ENCODE measurements at regions not wholly inside any gene's neighbourhood (a gene's known extent, or its start where the extent isn't known, plus 50 kb on each side); places are given as distances from the start of the nearest gene placed in this dataset.
A peak's percentile ranks its signal among the peaks of the same experiment; 100 is the strongest.

- peak; percentile 69 for DNase-seq (ENCODE audit: low read depth)
- no peak overlapping the region for H3K4me3 ChIP-seq (replicated peaks; ENCODE audit: low read depth, low read length)
- TF ChIP-seq CTCF (IDR thresholded peaks at IDR 0.05; ENCODE audit: low read length, missing control alignments): peak; percentile 67
Observed at GRCh38 chr1:65059930-65060538, 88.0 kb upstream of the AK4 start.

GRCh38 chr1:65062339-65062738 is 85.7 kb upstream of the AK4 start:
- TF ChIP-seq CTCF (IDR thresholded peaks at IDR 0.05; ENCODE audit: low read length, missing control alignments): no peak
- no peak overlapping the region for H3K4me3 ChIP-seq (replicated peaks; ENCODE audit: low read depth, low read length)
- no peak for DNase-seq (ENCODE audit: low read depth)

GRCh38 chr1:65063025-65063424 is 85.0 kb upstream of the AK4 start:
- no peak for DNase-seq (ENCODE audit: low read depth)
- TF ChIP-seq CTCF (IDR thresholded peaks at IDR 0.05; ENCODE audit: low read length, missing control alignments): no peak
- no peak overlapping the region for H3K4me3 ChIP-seq (replicated peaks; ENCODE audit: low read depth, low read length)

- H3K4me3 ChIP-seq (replicated peaks; ENCODE audit: low read depth, low read length): no peak overlapping the region
- DNase-seq (ENCODE audit: low read depth): no peak
- TF ChIP-seq CTCF (IDR thresholded peaks at IDR 0.05; ENCODE audit: low read length, missing control alignments): no peak
Observed at GRCh38 chr1:65064981-65065380, 83.0 kb upstream of the AK4 start.

- DNase-seq (ENCODE audit: low read depth): no peak
- TF ChIP-seq CTCF (IDR thresholded peaks at IDR 0.05; ENCODE audit: low read length, missing control alignments): no peak
- H3K4me3 ChIP-seq (replicated peaks; ENCODE audit: low read depth, low read length): peak overlapping the region; percentile 82
Observed at GRCh38 chr1:65065524-65066418, 82.2 kb upstream of the AK4 start.

- peak overlapping the region; percentile 82 for H3K4me3 ChIP-seq (replicated peaks; ENCODE audit: low read depth, low read length)
- no peak for DNase-seq (ENCODE audit: low read depth)
- no peak for TF ChIP-seq CTCF (IDR thresholded peaks at IDR 0.05; ENCODE audit: low read length, missing control alignments)
Observed at GRCh38 chr1:65066419-65066765, 81.6 kb upstream of the AK4 start.
